Vagina (tissue), 2 donors: ENCODE measurements at regions not wholly inside any gene's neighbourhood (a gene's known extent, or its start where the extent isn't known, plus 50 kb on each side); places are given as distances from the start of the nearest gene placed in this dataset.
"Not testable (repeated sequence)": the region's sequence is repeated elsewhere in the genome, so short reads cannot be mapped to it uniquely, and the experiment has no call there.

Source experiments
- DNase-seq, 2 donors: peaks; one replicate each; pipeline ENCODE4 v3.0.0-alpha.2; 2017; ENCODE audit errors: extremely low spot score in 2 of 2
- H3K27ac ChIP-seq: fragments of 200-600 bp; sonication (generic); one replicate; pipeline ENCODE4 v1.5.1; 2019
- H3K27me3 ChIP-seq: fragments of 200-600 bp; sonication (generic); one replicate; pipeline ENCODE4 v1.5.1; 2019
- H3K36me3 ChIP-seq, 2 donors: fragments of 200-600 bp; sonication (generic); one replicate each; pipeline ENCODE4 v1.5.1; 2017 to 2019
- H3K4me1 ChIP-seq: fragments of 200-600 bp; sonication (generic); one replicate; pipeline ENCODE4 v1.5.1; 2019
- H3K4me3 ChIP-seq, 2 donors: fragments of 200-600 bp; sonication (generic); 1 replicate in 1 of 2; 2 replicates in 1 of 2; pipeline ENCODE4 v1.5.1; 2016 to 2019
- H3K9me3 ChIP-seq: fragments of 200-600 bp; sonication (generic); one replicate; pipeline ENCODE4 v1.5.1; 2019
- POLR2A ChIP-seq, 2 donors: fragments of 450-650 bp; IDR thresholded peaks; one replicate each; pipeline ENCODE4 v1.6.1; 2017; ENCODE audit warnings: antibody characterized with exemption in 2 of 2, mild to moderate bottlenecking in 2 of 2, moderate library complexity in 2 of 2
- POLR2AphosphoS5 ChIP-seq, 2 donors: sonication (generic); formaldehyde crosslinking; IDR thresholded peaks; one replicate each; pipeline ENCODE4 v1.9.0; 2017; ENCODE audit warnings: antibody characterized with exemption in 2 of 2, mild to moderate bottlenecking in 2 of 2, low read depth in 1 of 2; ENCODE audit not compliant: insufficient read depth in 1 of 2
- intact Hi-C: fragments of 100-400 bp; cut with DNase I; formaldehyde crosslinking; loops from one replicate; pipeline ENCODE4 v1.15.1; 2023
- TF ChIP-seq, protein P1 (sequence below), 3 experiments: fragments of 450-650 bp in 2 of 3; fragments of 200-600 bp in 1 of 3; sonication (generic) in 1 of 3; IDR thresholded peaks; one replicate each; pipeline ENCODE4 v1.5.1; 2017 to 2019; ENCODE audit warnings: antibody characterized with exemption in 3 of 3, mild to moderate bottlenecking in 2 of 3, moderate library complexity in 2 of 3

DNA sequence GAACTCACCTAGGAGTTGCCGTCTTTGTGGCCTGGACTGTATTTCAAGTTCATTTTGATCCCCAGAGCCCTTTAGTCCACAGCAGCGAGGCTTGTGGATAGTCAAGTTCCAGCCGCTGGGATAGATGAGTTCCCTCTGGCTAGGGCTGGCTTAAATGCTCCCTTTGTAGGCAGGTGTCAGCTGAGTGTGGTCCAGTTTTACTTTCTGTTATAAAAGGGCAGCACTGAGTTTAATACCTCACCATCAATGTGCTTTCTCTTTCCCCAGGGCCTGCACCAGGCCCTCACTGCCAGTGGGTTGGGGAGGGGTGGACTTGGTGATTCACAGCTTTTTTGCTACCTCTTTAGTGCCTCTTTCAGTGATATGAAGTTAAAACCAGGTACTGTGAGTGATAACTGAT, 188.2 kb downstream of the SLCO4C1 start:
- DNase-seq = no peak
- intact Hi-C loops = no loop called here
- Histone ChIP-seq H3K4me1 (no peaks in the 10 kb centered on the region), H3K9me3 (no peaks in the 10 kb centered on the region), H3K36me3 (no peaks in the 10 kb centered on the region), H3K27ac (no peak overlapping the region), H3K4me3 (no peak overlapping the region), H3K27me3 (no peaks in the 10 kb centered on the region)
- TF ChIP-seq, protein P1, sequence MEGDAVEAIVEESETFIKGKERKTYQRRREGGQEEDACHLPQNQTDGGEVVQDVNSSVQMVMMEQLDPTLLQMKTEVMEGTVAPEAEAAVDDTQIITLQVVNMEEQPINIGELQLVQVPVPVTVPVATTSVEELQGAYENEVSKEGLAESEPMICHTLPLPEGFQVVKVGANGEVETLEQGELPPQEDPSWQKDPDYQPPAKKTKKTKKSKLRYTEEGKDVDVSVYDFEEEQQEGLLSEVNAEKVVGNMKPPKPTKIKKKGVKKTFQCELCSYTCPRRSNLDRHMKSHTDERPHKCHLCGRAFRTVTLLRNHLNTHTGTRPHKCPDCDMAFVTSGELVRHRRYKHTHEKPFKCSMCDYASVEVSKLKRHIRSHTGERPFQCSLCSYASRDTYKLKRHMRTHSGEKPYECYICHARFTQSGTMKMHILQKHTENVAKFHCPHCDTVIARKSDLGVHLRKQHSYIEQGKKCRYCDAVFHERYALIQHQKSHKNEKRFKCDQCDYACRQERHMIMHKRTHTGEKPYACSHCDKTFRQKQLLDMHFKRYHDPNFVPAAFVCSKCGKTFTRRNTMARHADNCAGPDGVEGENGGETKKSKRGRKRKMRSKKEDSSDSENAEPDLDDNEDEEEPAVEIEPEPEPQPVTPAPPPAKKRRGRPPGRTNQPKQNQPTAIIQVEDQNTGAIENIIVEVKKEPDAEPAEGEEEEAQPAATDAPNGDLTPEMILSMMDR (IDR thresholded peaks at IDR 0.05) = no peak
- no peak for TF ChIP-seq POLR2AphosphoS5 (IDR thresholded peaks at IDR 0.05; ENCODE audit: insufficient read depth in 1 of 2, low read depth in 1 of 2)
- TF ChIP-seq POLR2A (IDR thresholded peaks at IDR 0.05) = no peak

DNA sequence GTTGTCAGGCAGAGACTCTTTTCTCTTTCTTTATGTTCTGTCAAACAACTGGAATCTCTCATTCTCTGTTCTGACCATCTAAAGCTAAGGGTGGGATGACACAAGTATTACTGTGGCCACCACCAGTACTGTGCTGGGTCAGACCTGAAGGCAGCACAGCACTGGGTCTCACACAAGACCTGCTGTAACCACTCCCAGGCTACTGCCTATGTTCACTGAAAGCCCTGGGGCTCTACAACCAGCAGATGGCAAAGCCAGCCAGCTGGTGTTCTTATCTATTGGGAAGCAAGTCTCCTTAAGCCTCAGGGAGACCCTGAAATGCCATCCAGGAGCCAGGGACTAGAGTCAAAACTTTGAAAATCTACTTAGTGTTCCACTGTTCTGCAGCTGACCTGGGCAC, 189.5 kb downstream of the SLCO4C1 start:
- Histone ChIP-seq H3K9me3 (no peaks in the 10 kb centered on the region), H3K27ac (no peak overlapping the region), H3K4me3 (no peak overlapping the region), H3K4me1 (no peaks in the 10 kb centered on the region), H3K36me3 (no peaks in the 10 kb centered on the region), H3K27me3 (no peaks in the 10 kb centered on the region)
- no peak for DNase-seq
- TF ChIP-seq, protein P1 (IDR thresholded peaks at IDR 0.05) = no peak
- TF ChIP-seq POLR2AphosphoS5 (IDR thresholded peaks at IDR 0.05; ENCODE audit: insufficient read depth in 1 of 2, low read depth in 1 of 2) = no peak
- no peak for TF ChIP-seq POLR2A (IDR thresholded peaks at IDR 0.05)
- intact Hi-C loops = no loop called here

DNA sequence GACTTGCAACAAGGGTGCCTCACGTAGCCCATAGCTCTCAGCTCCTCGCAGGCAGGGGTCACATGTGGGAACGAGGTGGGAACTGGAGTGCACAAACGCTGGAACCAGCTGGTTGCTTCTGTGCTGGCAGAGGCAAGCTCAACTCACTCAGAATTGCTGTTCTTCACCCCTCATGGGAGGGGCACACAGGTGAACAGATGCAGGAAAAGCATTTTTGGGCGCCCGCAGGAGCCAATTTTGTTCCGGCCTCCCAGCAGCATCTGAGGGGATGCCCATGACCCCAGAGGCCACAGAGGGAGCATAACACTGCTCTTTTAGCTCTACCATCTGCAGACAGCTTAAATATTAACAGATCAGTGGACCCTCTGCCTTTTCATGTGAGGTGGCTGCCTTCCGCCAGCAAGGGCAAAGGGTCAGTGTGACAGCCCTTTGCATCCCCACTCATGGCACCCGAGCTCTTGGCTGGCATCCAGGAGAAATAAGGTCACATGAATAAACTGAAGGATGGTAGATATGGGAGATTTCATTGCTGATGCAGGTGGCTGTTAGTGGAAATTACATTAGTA, 196.2 kb downstream of the SLCO4C1 start:
- H3K36me3 ChIP-seq = no peaks in the 10 kb centered on the region
- intact Hi-C loops = no loop called here
- no peak overlapping the region for H3K27ac ChIP-seq
- no peaks in the 10 kb centered on the region for H3K27me3 ChIP-seq
- no peak overlapping the region for H3K4me3 ChIP-seq
- H3K9me3 ChIP-seq = no peaks in the 10 kb centered on the region
- DNase-seq = no peak
- no peaks in the 10 kb centered on the region for H3K4me1 ChIP-seq
- TF ChIP-seq POLR2A (IDR thresholded peaks at IDR 0.05) (no peak), POLR2AphosphoS5 (IDR thresholded peaks at IDR 0.05; ENCODE audit: insufficient read depth in 1 of 2, low read depth in 1 of 2) (no peak)
- TF ChIP-seq, protein P1 (IDR thresholded peaks at IDR 0.05) = no peak

DNA sequence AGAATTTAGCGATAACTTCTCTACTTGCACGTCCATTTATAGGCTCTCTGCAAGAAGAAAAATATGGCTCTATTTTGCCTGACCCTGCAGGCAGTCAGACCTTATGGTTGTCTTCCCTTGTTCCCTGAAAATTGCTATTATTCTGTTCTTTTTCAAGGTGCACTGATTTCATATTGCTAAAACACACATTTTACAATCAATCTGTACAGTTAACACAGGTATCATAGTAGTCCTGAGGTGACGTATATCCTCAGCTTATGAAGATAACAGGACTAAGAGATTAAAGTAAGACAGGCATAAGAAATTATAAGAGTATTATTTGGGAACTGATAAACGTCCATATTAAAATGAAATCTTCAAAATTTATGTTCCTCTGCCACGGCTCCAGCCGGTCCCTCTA, 197.0 kb downstream of the SLCO4C1 start:
- H3K4me1 ChIP-seq, H3K36me3 ChIP-seq, H3K4me3 ChIP-seq, H3K27me3 ChIP-seq, intact Hi-C loops, DNase-seq, H3K9me3 ChIP-seq, H3K27ac ChIP-seq: not testable (repeated sequence)

DNA sequence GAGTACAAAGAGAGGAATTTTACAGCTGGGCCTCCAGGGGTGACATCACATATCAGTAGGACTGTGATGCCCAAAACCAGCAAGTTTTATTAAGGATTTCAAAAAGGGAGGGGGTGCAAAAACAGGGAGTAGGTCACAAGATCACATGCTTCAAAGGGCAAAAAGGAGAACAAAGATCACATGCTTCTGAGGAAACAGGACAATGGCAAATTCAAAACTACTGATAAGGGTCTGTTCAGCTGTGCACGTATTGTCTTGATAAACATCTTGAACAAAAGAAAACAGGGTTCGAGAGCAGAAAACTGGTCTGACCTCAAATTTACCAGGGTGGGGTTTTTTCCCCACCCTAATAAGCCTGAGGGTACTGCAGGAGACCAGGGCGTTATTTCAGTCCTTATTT, 197.5 kb downstream of the SLCO4C1 start:
- H3K27me3 ChIP-seq, DNase-seq, intact Hi-C loops, H3K36me3 ChIP-seq, H3K4me3 ChIP-seq, H3K4me1 ChIP-seq, H3K27ac ChIP-seq, H3K9me3 ChIP-seq: not testable (repeated sequence)

DNA sequence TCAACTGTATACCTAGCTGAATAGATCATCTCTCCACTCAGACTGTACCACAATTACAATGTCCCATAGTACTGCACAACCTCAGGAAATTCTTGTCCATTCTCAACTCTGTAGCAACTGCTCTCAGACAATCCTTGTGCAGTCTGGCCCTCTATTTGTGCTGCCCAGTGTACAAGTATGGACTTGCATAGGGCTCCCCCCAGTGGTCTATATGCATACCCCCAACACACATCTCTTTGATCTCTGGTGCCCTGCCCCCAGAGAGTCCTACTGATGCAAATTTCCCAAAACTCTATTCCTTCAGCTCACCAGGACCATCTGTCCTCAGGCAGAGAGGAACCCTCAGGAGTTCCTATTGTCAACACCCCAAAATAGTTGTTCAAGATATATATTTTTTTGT, 205.3 kb downstream of the SLCO4C1 start:
- Histone ChIP-seq H3K27me3 (no peaks in the 10 kb centered on the region), H3K9me3 (no peaks in the 10 kb centered on the region), H3K36me3 (no peaks in the 10 kb centered on the region), H3K4me1 (no peaks in the 10 kb centered on the region), H3K4me3 (no peak overlapping the region), H3K27ac (no peak overlapping the region)
- intact Hi-C loops = no loop called here
- TF ChIP-seq POLR2AphosphoS5 (IDR thresholded peaks at IDR 0.05; ENCODE audit: insufficient read depth in 1 of 2, low read depth in 1 of 2) = no peak
- no peak for TF ChIP-seq POLR2A (IDR thresholded peaks at IDR 0.05)
- TF ChIP-seq, protein P1 (IDR thresholded peaks at IDR 0.05) = no peak
- no peak for DNase-seq
